ENCODE measurements at regions not wholly inside any gene's neighbourhood (a gene's known extent, or its start where the extent isn't known, plus 50 kb on each side); places are given as distances from the start of the nearest gene placed in this dataset.

GRCh38 chr11:112563808-112564207, 303.1 kb upstream of the PLET1 start:
- H4K20me1 ChIP-seq (ENCODE audit: insufficient read depth, low read length), result no peaks in the 10 kb centered on the region
- no peak overlapping the region for H2AFZ ChIP-seq (ENCODE audit: low read length)

DNA sequence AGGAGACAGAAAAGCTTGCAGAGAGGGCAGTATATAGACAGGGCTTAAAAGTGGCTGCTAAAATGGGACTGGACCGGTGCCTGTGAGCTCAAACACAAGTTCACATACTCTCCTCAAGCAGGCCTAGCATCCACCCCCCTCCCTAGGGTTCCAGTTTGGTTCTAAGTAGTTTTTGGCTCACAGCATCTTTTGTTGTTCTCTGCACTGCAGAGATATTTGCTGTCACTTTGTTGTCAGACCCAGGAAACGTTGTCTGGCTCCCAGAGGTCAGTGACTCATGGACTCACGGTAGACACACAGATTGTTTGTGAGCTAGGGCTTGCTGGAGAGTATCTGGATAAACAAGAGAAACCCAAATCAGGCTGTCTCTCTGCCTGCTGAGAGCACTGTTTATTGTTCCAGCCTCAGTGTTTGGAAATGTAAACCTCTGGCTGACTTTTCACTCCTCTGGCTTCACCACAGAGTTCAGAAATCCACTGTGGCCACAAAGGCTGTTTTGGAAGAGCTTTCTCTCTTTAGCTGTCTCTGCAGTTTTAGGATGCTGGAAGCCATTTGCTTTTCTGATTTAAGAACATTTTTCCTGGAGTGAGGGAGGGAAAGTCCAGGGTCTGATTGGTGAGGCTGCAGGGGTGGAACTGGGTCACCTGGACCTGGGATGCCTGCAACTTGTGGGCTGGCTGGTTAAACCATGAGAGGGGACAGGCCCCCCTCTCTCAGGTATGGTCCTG, 303.7 kb upstream of the PLET1 start:
- DNase-seq (ENCODE audit: insufficient read length, low spot score, missing footprints), result no peak
- H4K20me1 ChIP-seq (ENCODE audit: insufficient read depth, low read length), result no peaks in the 10 kb centered on the region
- no peak overlapping the region for H2AFZ ChIP-seq (ENCODE audit: low read length)
- no peak for TF ChIP-seq CTCF (IDR thresholded peaks at IDR 0.05; ENCODE audit: extremely low read depth, low read depth, low read length)
- no peaks in the 10 kb centered on the region for H3K79me2 ChIP-seq (ENCODE audit: insufficient read depth, low read length)
- H3K9me3 ChIP-seq (ENCODE audit: low read depth, low read length), result no peaks in the 10 kb centered on the region
- H3K27me3 ChIP-seq (ENCODE audit: insufficient read depth, low read length), result peaks cover 11% of the 10 kb centered on the region
- no peaks in the 10 kb centered on the region for H3K4me1 ChIP-seq (ENCODE audit: insufficient read depth, low read length)
- no peak overlapping the region for H3K4me2 ChIP-seq (ENCODE audit: insufficient read depth, low read length)
- H3K36me3 ChIP-seq (ENCODE audit: insufficient read depth, low read length), result no peaks in the 10 kb centered on the region
- H3K27ac ChIP-seq (ENCODE audit: low read depth, low read length), result no peak overlapping the region
- H3K4me3 ChIP-seq (ENCODE audit: insufficient read depth, low read length), result no peak overlapping the region

More at GRCh38 chr11:112563808-112564207, 303.1 kb upstream of the PLET1 start:
- Histone ChIP-seq H3K79me2 (ENCODE audit: insufficient read depth, low read length) (no peaks in the 10 kb centered on the region), H3K27ac (ENCODE audit: low read depth, low read length) (no peak overlapping the region), H3K4me3 (ENCODE audit: insufficient read depth, low read length) (no peak overlapping the region), H3K4me1 (ENCODE audit: insufficient read depth, low read length) (no peaks in the 10 kb centered on the region), H3K9me3 (ENCODE audit: low read depth, low read length) (no peaks in the 10 kb centered on the region), H3K4me2 (ENCODE audit: insufficient read depth, low read length) (no peak overlapping the region), H3K36me3 (ENCODE audit: insufficient read depth, low read length) (no peaks in the 10 kb centered on the region), H3K27me3 (ENCODE audit: insufficient read depth, low read length) (peaks cover 6% of the 10 kb centered on the region)
- no peak for DNase-seq (ENCODE audit: insufficient read length, low spot score, missing footprints)
- TF ChIP-seq CTCF (IDR thresholded peaks at IDR 0.05; ENCODE audit: extremely low read depth, low read depth, low read length), result no peak

DNA sequence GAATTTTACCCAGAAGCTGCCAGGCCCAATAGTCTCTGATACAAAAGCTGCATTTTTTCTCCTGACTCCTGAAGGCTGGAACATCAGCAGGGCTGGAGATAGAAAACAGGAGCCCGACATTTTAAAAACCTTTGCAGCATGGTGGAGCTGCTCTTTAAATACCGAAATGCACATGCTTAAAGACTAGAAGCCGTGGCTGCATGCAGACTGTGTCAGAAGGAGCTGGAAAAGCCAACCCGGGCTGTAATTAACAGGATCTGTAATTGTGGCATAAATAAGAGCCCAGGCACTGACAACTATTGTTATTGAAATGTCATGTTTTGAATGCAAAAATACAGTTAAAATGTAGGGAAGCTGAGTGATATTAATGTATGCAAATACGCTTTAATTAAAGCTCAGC, 304.9 kb upstream of the PLET1 start:
- no peak for DNase-seq (ENCODE audit: insufficient read length, low spot score, missing footprints)
- peaks cover 11% of the 10 kb centered on the region for H3K27me3 ChIP-seq (ENCODE audit: insufficient read depth, low read length)
- no peaks in the 10 kb centered on the region for H3K4me1 ChIP-seq (ENCODE audit: insufficient read depth, low read length)
- H3K79me2 ChIP-seq (ENCODE audit: insufficient read depth, low read length), result no peaks in the 10 kb centered on the region
- no peak for TF ChIP-seq CTCF (IDR thresholded peaks at IDR 0.05; ENCODE audit: extremely low read depth, low read depth, low read length)
- no peak overlapping the region for H3K4me3 ChIP-seq (ENCODE audit: insufficient read depth, low read length)
- no peak overlapping the region for H3K4me2 ChIP-seq (ENCODE audit: insufficient read depth, low read length)
- H3K36me3 ChIP-seq (ENCODE audit: insufficient read depth, low read length), result no peaks in the 10 kb centered on the region
- H2AFZ ChIP-seq (ENCODE audit: low read length), result no peak overlapping the region
- H3K27ac ChIP-seq (ENCODE audit: low read depth, low read length), result no peak overlapping the region
- H4K20me1 ChIP-seq (ENCODE audit: insufficient read depth, low read length), result no peaks in the 10 kb centered on the region
- no peaks in the 10 kb centered on the region for H3K9me3 ChIP-seq (ENCODE audit: low read depth, low read length)

DNA sequence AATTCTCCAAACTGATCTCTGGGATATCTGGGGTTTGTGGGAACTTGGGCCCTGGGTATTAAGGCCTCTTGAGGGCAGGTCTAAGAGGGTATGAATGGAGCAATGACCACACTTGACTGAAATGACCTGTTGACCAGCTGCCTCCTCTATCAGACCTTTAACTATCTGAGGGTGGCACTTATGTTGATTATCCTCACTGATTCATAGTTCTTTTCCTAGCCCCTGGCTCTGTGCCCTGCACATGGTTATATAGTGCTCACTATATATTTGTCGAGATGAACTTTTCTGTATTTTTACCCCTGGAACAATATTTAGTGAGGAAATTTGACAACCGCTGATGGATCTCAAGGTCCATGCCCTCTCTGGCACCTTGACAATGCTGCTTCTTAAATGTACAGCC, 305.5 kb upstream of the PLET1 start:
- TF ChIP-seq CTCF (IDR thresholded peaks at IDR 0.05; ENCODE audit: extremely low read depth, low read depth, low read length), result no peak
- no peaks in the 10 kb centered on the region for H3K36me3 ChIP-seq (ENCODE audit: insufficient read depth, low read length)
- H3K4me3 ChIP-seq (ENCODE audit: insufficient read depth, low read length), result no peak overlapping the region
- DNase-seq (ENCODE audit: insufficient read length, low spot score, missing footprints), result no peak
- no peak overlapping the region for H3K4me2 ChIP-seq (ENCODE audit: insufficient read depth, low read length)
- no peaks in the 10 kb centered on the region for H3K9me3 ChIP-seq (ENCODE audit: low read depth, low read length)
- no peak overlapping the region for H3K27ac ChIP-seq (ENCODE audit: low read depth, low read length)
- no peaks in the 10 kb centered on the region for H3K4me1 ChIP-seq (ENCODE audit: insufficient read depth, low read length)
- H3K79me2 ChIP-seq (ENCODE audit: insufficient read depth, low read length), result no peaks in the 10 kb centered on the region
- H2AFZ ChIP-seq (ENCODE audit: low read length), result no peak overlapping the region
- peaks cover 11% of the 10 kb centered on the region for H3K27me3 ChIP-seq (ENCODE audit: insufficient read depth, low read length)
- H4K20me1 ChIP-seq (ENCODE audit: insufficient read depth, low read length), result no peaks in the 10 kb centered on the region

Measured in osteoblast (primary cell).